MM.1S (cell line): ENCODE measurements at regions not wholly inside any gene's neighbourhood (a gene's known extent, or its start where the extent isn't known, plus 50 kb on each side); places are given as distances from the start of the nearest gene placed in this dataset.

Experiments used
- DNase-seq: peaks from one replicate; pipeline ENCODE4 v3.0.0-alpha.2; 2015
- H2AFZ ChIP-seq: fragments of 300-600 bp; sonication (generic); 2 replicates; pipeline ENCODE4 v1.6.0; 2016; ENCODE audit warnings: antibody characterized with exemption, low read length
- H3F3A ChIP-seq: fragments of 300-600 bp; sonication (generic); 2 replicates; pipeline ENCODE4 v1.6.1; 2016; ENCODE audit warnings: mild to moderate bottlenecking, antibody characterized with exemption, low read length, moderate library complexity, mixed read lengths; ENCODE audit not compliant: insufficient read depth
- H3K27ac ChIP-seq: fragments of 300-600 bp; sonication (generic); 2 replicates; pipeline ENCODE4 v1.5.1; 2016; ENCODE audit warnings: mild to moderate bottlenecking, low read length
- H3K27me3 ChIP-seq: fragments of 300-600 bp; sonication (generic); replicated peaks from 2 replicates; pipeline ENCODE4 v1.6.0; 2016; ENCODE audit warnings: low read length; ENCODE audit not compliant: insufficient read depth
- H3K36me3 ChIP-seq: fragments of 300-600 bp; sonication (generic); replicated peaks from 2 replicates; pipeline ENCODE4 v1.6.1; 2016; ENCODE audit warnings: mild to moderate bottlenecking, low read length, mixed read lengths; ENCODE audit not compliant: insufficient read depth
- H3K4me1 ChIP-seq: fragments of 300-600 bp; sonication (generic); 2 replicates; pipeline ENCODE4 v1.6.1; 2016; ENCODE audit warnings: low read length, mixed read lengths
- H3K4me2 ChIP-seq: fragments of 300-600 bp; sonication (generic); 2 replicates; pipeline ENCODE4 v1.6.0; 2016; ENCODE audit warnings: low read depth, low read length
- H3K4me3 ChIP-seq: fragments of 300-600 bp; sonication (generic); 2 replicates; pipeline ENCODE4 v1.5.1; 2016; ENCODE audit warnings: low read length, mixed read lengths
- H3K79me2 ChIP-seq: fragments of 300-600 bp; sonication (generic); 2 replicates; pipeline ENCODE4 v1.6.1; 2016; ENCODE audit warnings: mixed run types, low read length, mixed read lengths
- H3K9ac ChIP-seq: fragments of 300-600 bp; sonication (generic); 2 replicates; pipeline ENCODE4 v1.6.1; 2016; ENCODE audit warnings: low read length, mixed read lengths
- H3K9me2 ChIP-seq: fragments of 300-600 bp; sonication (generic); replicated peaks from 2 replicates; pipeline ENCODE4 v1.6.1; 2016; ENCODE audit warnings: mild to moderate bottlenecking, low read length, mixed read lengths; ENCODE audit not compliant: insufficient read depth
- H3K9me3 ChIP-seq: fragments of 300-600 bp; sonication (generic); replicated peaks from 2 replicates; pipeline ENCODE4 v1.6.1; 2016; ENCODE audit warnings: mild to moderate bottlenecking, low read length, mixed read lengths; ENCODE audit not compliant: insufficient read depth
- H4K20me1 ChIP-seq: fragments of 300-600 bp; sonication (generic); 2 replicates; pipeline ENCODE4 v1.6.1; 2016; ENCODE audit warnings: mild to moderate bottlenecking, low read length, moderate library complexity, mixed read lengths; ENCODE audit not compliant: insufficient read depth
- CTCF ChIP-seq: fragments of 300-600 bp; sonication (generic); IDR thresholded peaks from 2 replicates; pipeline ENCODE4 v1.5.1; 2016; ENCODE audit warnings: antibody characterized with exemption, low read length, mixed read lengths
- EZH2 ChIP-seq: fragments of 300-600 bp; sonication (generic); optimal IDR thresholded peaks from 2 replicates; pipeline ENCODE3; 2017; ENCODE audit warnings: low read depth, mild to moderate bottlenecking, antibody characterized with exemption, low read length, mixed read lengths
- EZH2phosphoT487 ChIP-seq: fragments of 300-600 bp; sonication (generic); IDR thresholded peaks from 2 replicates; pipeline ENCODE4 v1.6.1; 2018; ENCODE audit warnings: antibody characterized with exemption, low read length

- Histone ChIP-seq H2AFZ (0 out of 2 replicates have a peak overlapping the region, but pooled peaks have one; percentile 25), H3K9me2 (no peaks in the 10 kb centered on the region), H3K36me3 (no peaks in the 10 kb centered on the region), H3F3A (no peaks in the 10 kb centered on the region), H3K27ac (no peak overlapping the region), H3K4me3 (no peak overlapping the region), H3K9me3 (no peaks in the 10 kb centered on the region), H3K79me2 (no peaks in the 10 kb centered on the region), H3K9ac (no peak overlapping the region), H3K4me2 (peak overlapping the region; percentile 19; the same call in 1 of the 2 replicates), H3K4me1 (no peaks in the 10 kb centered on the region), H4K20me1 (no peaks in the 10 kb centered on the region), H3K27me3 (no peaks in the 10 kb centered on the region)
- no peak for DNase-seq
- TF ChIP-seq EZH2, result no peak
- no peak for TF ChIP-seq CTCF
- no peak for TF ChIP-seq EZH2phosphoT487
Observed at GRCh38 chr1:221405146-221405545, 336.7 kb downstream of the DUSP10 start.

GRCh38 chr1:221408117-221408803, 333.6 kb downstream of the DUSP10 start:
- no peak for TF ChIP-seq EZH2phosphoT487
- no peaks in the 10 kb centered on the region for H3K4me1 ChIP-seq
- no peaks in the 10 kb centered on the region for H3K9me3 ChIP-seq
- no peaks in the 10 kb centered on the region for H4K20me1 ChIP-seq
- no peaks in the 10 kb centered on the region for H3K36me3 ChIP-seq
- H3K9ac ChIP-seq, result no peak overlapping the region
- H3K27me3 ChIP-seq, result no peaks in the 10 kb centered on the region
- no peaks in the 10 kb centered on the region for H3K79me2 ChIP-seq
- H3K4me2 ChIP-seq, result no peak overlapping the region
- H2AFZ ChIP-seq, result no peak overlapping the region
- no peaks in the 10 kb centered on the region for H3F3A ChIP-seq
- H3K4me3 ChIP-seq, result no peak overlapping the region
- no peak overlapping the region for H3K27ac ChIP-seq
- no peak for DNase-seq
- no peaks in the 10 kb centered on the region for H3K9me2 ChIP-seq

- H3K9ac ChIP-seq, result no peak overlapping the region
- no peak overlapping the region for H3K4me2 ChIP-seq
- no peaks in the 10 kb centered on the region for H3K79me2 ChIP-seq
- no peaks in the 10 kb centered on the region for H3K27me3 ChIP-seq
- no peaks in the 10 kb centered on the region for H4K20me1 ChIP-seq
- no peaks in the 10 kb centered on the region for H3K36me3 ChIP-seq
- H3K27ac ChIP-seq, result no peak overlapping the region
- TF ChIP-seq CTCF (no peak), EZH2 (no peak), EZH2phosphoT487 (no peak)
- H3F3A ChIP-seq, result no peaks in the 10 kb centered on the region
- DNase-seq, result no peak
- H3K4me3 ChIP-seq, result no peak overlapping the region
- H2AFZ ChIP-seq, result no peak overlapping the region
- no peaks in the 10 kb centered on the region for H3K4me1 ChIP-seq
- no peaks in the 10 kb centered on the region for H3K9me3 ChIP-seq
- no peaks in the 10 kb centered on the region for H3K9me2 ChIP-seq
Observed at GRCh38 chr1:221411283-221411682, 330.6 kb downstream of the DUSP10 start.
